ENCODE measurements at regions not wholly inside any gene's neighbourhood (a gene's known extent, or its start where the extent isn't known, plus 50 kb on each side); places are given as distances from the start of the nearest gene placed in this dataset.

DNA sequence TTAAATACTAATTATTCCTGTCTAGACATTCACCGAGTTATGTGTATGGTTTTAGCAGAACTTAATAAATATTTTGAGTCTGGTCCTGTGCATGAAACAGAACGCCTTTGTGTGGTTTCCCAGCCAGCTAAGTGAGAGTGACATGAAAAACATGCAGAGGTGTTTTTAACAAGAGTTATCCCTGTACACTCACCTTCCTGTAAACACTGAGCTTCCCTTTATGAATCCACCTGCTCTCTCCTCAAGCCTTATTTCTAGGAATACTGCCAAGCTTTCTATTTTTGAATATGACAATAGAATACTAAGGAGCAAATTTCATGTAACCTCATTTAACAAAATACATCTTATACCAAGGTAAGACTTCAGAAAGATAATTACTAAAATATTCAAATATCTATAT lies 270.3 kb upstream of the CTSO start:
- Histone ChIP-seq H3K27me3 (no peaks in the 10 kb centered on the region), H3K9me3 (no peaks in the 10 kb centered on the region), H3K4me1 (no peaks in the 10 kb centered on the region), H3K4me3 (no peak overlapping the region), H3K27ac (no peak overlapping the region), H3K36me3 (no peaks in the 10 kb centered on the region)
- intact Hi-C loops (cut with DNase I), result no loop called here
- TF ChIP-seq POLR2A (IDR thresholded peaks at IDR 0.05), result no peak
- TF ChIP-seq, protein P1, sequence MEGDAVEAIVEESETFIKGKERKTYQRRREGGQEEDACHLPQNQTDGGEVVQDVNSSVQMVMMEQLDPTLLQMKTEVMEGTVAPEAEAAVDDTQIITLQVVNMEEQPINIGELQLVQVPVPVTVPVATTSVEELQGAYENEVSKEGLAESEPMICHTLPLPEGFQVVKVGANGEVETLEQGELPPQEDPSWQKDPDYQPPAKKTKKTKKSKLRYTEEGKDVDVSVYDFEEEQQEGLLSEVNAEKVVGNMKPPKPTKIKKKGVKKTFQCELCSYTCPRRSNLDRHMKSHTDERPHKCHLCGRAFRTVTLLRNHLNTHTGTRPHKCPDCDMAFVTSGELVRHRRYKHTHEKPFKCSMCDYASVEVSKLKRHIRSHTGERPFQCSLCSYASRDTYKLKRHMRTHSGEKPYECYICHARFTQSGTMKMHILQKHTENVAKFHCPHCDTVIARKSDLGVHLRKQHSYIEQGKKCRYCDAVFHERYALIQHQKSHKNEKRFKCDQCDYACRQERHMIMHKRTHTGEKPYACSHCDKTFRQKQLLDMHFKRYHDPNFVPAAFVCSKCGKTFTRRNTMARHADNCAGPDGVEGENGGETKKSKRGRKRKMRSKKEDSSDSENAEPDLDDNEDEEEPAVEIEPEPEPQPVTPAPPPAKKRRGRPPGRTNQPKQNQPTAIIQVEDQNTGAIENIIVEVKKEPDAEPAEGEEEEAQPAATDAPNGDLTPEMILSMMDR (IDR thresholded peaks at IDR 0.05), result no peak
- no peak for TF ChIP-seq POLR2AphosphoS5 (IDR thresholded peaks at IDR 0.05; ENCODE audit: insufficient read depth in 1 of 2, low read depth in 1 of 2)
- DNase-seq (ENCODE audit: extremely low spot score in 2 of 2), result no peak

DNA sequence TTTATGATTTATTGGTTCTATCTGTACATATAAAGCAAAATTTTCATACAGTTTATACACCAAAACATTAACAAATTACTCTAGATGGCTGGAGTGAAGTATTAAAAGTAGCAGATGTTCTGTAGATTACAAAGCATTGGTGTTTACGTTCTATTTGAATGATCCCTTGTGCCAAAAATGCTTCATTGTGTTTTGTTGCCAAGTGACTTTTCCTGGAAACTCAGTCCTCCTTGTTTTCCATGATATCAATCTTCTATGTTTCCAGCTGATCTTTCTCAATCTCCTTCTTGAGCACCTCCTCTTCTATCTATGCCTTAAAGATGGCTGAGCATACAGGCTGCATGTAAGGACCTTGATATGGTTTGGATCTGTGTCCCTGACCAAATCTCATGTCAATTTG lies 263.6 kb upstream of the CTSO start:
- no peaks in the 10 kb centered on the region for H3K36me3 ChIP-seq
- intact Hi-C loops (cut with DNase I), result no loop called here
- DNase-seq (ENCODE audit: extremely low spot score in 2 of 2), result no peak
- no peak overlapping the region for H3K27ac ChIP-seq
- H3K4me3 ChIP-seq, result no peak overlapping the region
- no peaks in the 10 kb centered on the region for H3K4me1 ChIP-seq
- TF ChIP-seq, protein P1 (IDR thresholded peaks at IDR 0.05), result no peak
- TF ChIP-seq POLR2A (IDR thresholded peaks at IDR 0.05), result no peak
- TF ChIP-seq POLR2AphosphoS5 (IDR thresholded peaks at IDR 0.05; ENCODE audit: insufficient read depth in 1 of 2, low read depth in 1 of 2), result no peak
- no peaks in the 10 kb centered on the region for H3K27me3 ChIP-seq
- H3K9me3 ChIP-seq, result no peaks in the 10 kb centered on the region

DNA sequence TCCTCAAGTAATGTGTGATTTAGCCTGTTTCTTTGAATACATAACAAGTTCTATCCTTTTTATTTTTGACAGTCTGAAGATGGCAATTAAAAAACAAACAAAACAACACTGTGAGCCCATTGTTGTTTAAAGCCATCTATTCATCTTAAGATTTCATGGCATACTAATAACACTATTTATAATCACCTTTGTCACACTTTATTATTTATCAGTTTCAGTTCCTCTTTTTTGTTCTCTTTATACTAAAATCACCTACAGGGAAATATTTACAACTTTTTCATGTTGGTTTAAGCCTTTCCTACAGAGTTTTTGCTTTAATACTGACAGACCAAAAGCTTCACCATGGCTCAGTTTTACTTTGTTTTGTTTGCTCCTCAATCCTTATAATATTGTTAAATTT lies 247.4 kb upstream of the CTSO start:
- H3K36me3 ChIP-seq, result no peaks in the 10 kb centered on the region
- intact Hi-C loops (cut with DNase I), result no loop called here

DNA sequence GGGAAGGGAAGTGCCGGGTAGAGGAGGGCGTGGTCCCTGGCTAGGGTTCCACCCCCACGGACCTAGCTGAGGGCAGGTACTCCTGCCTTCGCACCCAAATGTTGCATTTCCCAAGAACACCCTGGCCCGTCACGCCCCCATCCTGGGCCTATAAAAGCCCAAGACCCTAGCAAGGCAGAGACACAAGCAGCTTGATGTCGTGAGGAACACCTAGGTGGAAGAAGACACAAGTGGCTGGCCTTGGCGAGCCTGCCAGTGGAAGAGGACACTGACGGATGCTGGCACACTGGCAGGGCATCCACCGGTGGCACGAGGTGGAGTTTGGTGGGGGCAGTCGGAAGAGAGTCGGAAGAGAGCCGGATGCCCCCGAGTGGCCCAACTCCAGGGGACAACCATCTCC lies 244.8 kb upstream of the CTSO start:
- Histone ChIP-seq H3K27ac (no peak overlapping the region), H3K4me3 (no peak overlapping the region), H3K36me3 (no peaks in the 10 kb centered on the region), H3K27me3 (no peaks in the 10 kb centered on the region), H3K9me3 (no peaks in the 10 kb centered on the region), H3K4me1 (no peaks in the 10 kb centered on the region)
- DNase-seq (ENCODE audit: extremely low spot score in 2 of 2), result no peak
- TF ChIP-seq POLR2A (IDR thresholded peaks at IDR 0.05), result no peak
- TF ChIP-seq, protein P1 (IDR thresholded peaks at IDR 0.05), result no peak
- TF ChIP-seq POLR2AphosphoS5 (IDR thresholded peaks at IDR 0.05; ENCODE audit: insufficient read depth in 1 of 2, low read depth in 1 of 2), result no peak
- intact Hi-C loops (cut with DNase I), result no loop called here

More for the DNA sequence above, 247.4 kb upstream of the CTSO start:
- Histone ChIP-seq H3K27ac (no peak overlapping the region), H3K4me3 (no peak overlapping the region), H3K4me1 (no peaks in the 10 kb centered on the region), H3K27me3 (no peaks in the 10 kb centered on the region), H3K9me3 (no peaks in the 10 kb centered on the region)
- TF ChIP-seq POLR2A (IDR thresholded peaks at IDR 0.05), result no peak
- TF ChIP-seq, protein P1 (IDR thresholded peaks at IDR 0.05), result no peak
- TF ChIP-seq POLR2AphosphoS5 (IDR thresholded peaks at IDR 0.05; ENCODE audit: insufficient read depth in 1 of 2, low read depth in 1 of 2), result no peak
- no peak for DNase-seq (ENCODE audit: extremely low spot score in 2 of 2)

DNA sequence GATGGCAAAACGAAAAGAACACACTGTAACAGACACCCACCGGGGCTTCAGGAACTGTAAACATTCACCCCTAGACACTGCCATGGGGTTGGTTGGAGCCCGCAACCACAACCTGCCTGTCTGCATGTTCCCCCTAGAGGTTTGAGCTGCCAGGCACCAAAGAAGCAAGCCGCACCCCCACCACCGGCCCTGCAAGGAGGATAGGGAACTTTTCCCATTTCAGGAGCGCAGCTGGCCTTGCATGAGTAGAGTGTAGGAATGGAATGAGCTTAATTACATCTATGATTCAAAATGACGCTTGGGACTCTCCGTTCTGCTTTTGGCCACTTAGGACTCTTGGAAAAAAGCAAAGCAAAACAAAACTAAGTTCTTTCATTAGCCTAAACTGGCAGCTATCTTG lies 243.6 kb upstream of the CTSO start:
- DNase-seq (ENCODE audit: extremely low spot score in 2 of 2), result no peak

More for the DNA sequence above, 243.6 kb upstream of the CTSO start:
- no peak overlapping the region for H3K4me3 ChIP-seq
- H3K4me1 ChIP-seq, result no peaks in the 10 kb centered on the region
- H3K36me3 ChIP-seq, result no peaks in the 10 kb centered on the region
- H3K27me3 ChIP-seq, result no peaks in the 10 kb centered on the region
- TF ChIP-seq POLR2AphosphoS5 (IDR thresholded peaks at IDR 0.05; ENCODE audit: insufficient read depth in 1 of 2, low read depth in 1 of 2) (no peak), POLR2A (IDR thresholded peaks at IDR 0.05) (no peak)
- TF ChIP-seq, protein P1 (IDR thresholded peaks at IDR 0.05), result no peak
- intact Hi-C loops (cut with DNase I), result no loop called here
- no peaks in the 10 kb centered on the region for H3K9me3 ChIP-seq
- no peak overlapping the region for H3K27ac ChIP-seq
